ENCODE measurements at regions not wholly inside any gene's neighbourhood (a gene's known extent, or its start where the extent isn't known, plus 50 kb on each side); places are given as distances from the start of the nearest gene placed in this dataset.

GRCh38 chr13:110797230-110797877 is 83.9 kb downstream of the ING1 start:
- no peak for DNase-seq (ENCODE audit: low spot score)
- H3K36me3 Mint-ChIP-seq (ENCODE audit: low read depth): peaks cover 2% of the 10 kb centered on the region
- peaks cover 10% of the 10 kb centered on the region for H3K4me1 Mint-ChIP-seq (ENCODE audit: low read depth)
- no peak overlapping the region for H3K27ac Mint-ChIP-seq
- no peak overlapping the region for H3K4me3 Mint-ChIP-seq
- peaks cover 26% of the 10 kb centered on the region for H3K27me3 Mint-ChIP-seq (ENCODE audit: insufficient read depth)
- intact Hi-C loops (cut with micrococcal nuclease): no loop called here
- peaks cover 4% of the 10 kb centered on the region for H3K9me3 Mint-ChIP-seq

- peaks cover 26% of the 10 kb centered on the region for H3K27me3 Mint-ChIP-seq (ENCODE audit: insufficient read depth)
- H3K9me3 Mint-ChIP-seq: no peaks in the 10 kb centered on the region
- H3K4me1 Mint-ChIP-seq (ENCODE audit: low read depth): peaks cover 10% of the 10 kb centered on the region
- H3K36me3 Mint-ChIP-seq (ENCODE audit: low read depth): peaks cover 2% of the 10 kb centered on the region
- no peak for DNase-seq (ENCODE audit: low spot score)
- H3K4me3 Mint-ChIP-seq: no peak overlapping the region
- no peak overlapping the region for H3K27ac Mint-ChIP-seq
- intact Hi-C loops (cut with micrococcal nuclease): no loop called here
Observed at GRCh38 chr13:110798081-110798994, 84.8 kb downstream of the ING1 start.

- H3K27ac Mint-ChIP-seq: no peak overlapping the region
- peaks cover 30% of the 10 kb centered on the region for H3K27me3 Mint-ChIP-seq (ENCODE audit: insufficient read depth)
- DNase-seq (ENCODE audit: low spot score): no peak
- no peaks in the 10 kb centered on the region for H3K9me3 Mint-ChIP-seq
- peak overlapping the region; percentile 24 for H3K4me3 Mint-ChIP-seq
- intact Hi-C loops (cut with micrococcal nuclease): no loop called here
- peaks cover 2% of the 10 kb centered on the region for H3K36me3 Mint-ChIP-seq (ENCODE audit: low read depth)
- peaks cover 10% of the 10 kb centered on the region for H3K4me1 Mint-ChIP-seq (ENCODE audit: low read depth)
Observed at GRCh38 chr13:110799246-110800236, 86.0 kb downstream of the ING1 start.

GRCh38 chr13:110801044-110801443 is 87.5 kb downstream of the ING1 start:
- Mint-ChIP-seq H3K9me3 (no peaks in the 10 kb centered on the region), H3K4me3 (no peak overlapping the region), H3K4me1 (ENCODE audit: low read depth) (peaks cover 10% of the 10 kb centered on the region), H3K27ac (no peak overlapping the region), H3K36me3 (ENCODE audit: low read depth) (peaks cover 2% of the 10 kb centered on the region), H3K27me3 (ENCODE audit: insufficient read depth) (peaks cover 31% of the 10 kb centered on the region)
- intact Hi-C loops (cut with micrococcal nuclease): no loop called here
- no peak for DNase-seq (ENCODE audit: low spot score)

- H3K27ac Mint-ChIP-seq: no peak overlapping the region
- peaks cover 31% of the 10 kb centered on the region for H3K27me3 Mint-ChIP-seq (ENCODE audit: insufficient read depth)
- H3K4me3 Mint-ChIP-seq: no peak overlapping the region
- peaks cover 10% of the 10 kb centered on the region for H3K4me1 Mint-ChIP-seq (ENCODE audit: low read depth)
- H3K9me3 Mint-ChIP-seq: no peaks in the 10 kb centered on the region
- intact Hi-C loops (cut with micrococcal nuclease): no loop called here
- H3K36me3 Mint-ChIP-seq (ENCODE audit: low read depth): peaks cover 2% of the 10 kb centered on the region
- DNase-seq (ENCODE audit: low spot score): no peak
Observed at GRCh38 chr13:110802260-110802659, 88.8 kb downstream of the ING1 start.

- Mint-ChIP-seq H3K36me3 (ENCODE audit: low read depth) (no peaks in the 10 kb centered on the region), H3K9me3 (no peaks in the 10 kb centered on the region), H3K27me3 (ENCODE audit: insufficient read depth) (peaks cover 17% of the 10 kb centered on the region), H3K4me1 (ENCODE audit: low read depth) (no peaks in the 10 kb centered on the region), H3K4me3 (no peak overlapping the region), H3K27ac (no peak overlapping the region)
- no peak for DNase-seq (ENCODE audit: low spot score)
- intact Hi-C loops (cut with micrococcal nuclease): no loop called here
Observed at GRCh38 chr13:110806636-110807035, 93.1 kb downstream of the ING1 start.

- Mint-ChIP-seq H3K27me3 (ENCODE audit: insufficient read depth) (peaks cover 21% of the 10 kb centered on the region), H3K4me3 (no peak overlapping the region), H3K4me1 (ENCODE audit: low read depth) (no peaks in the 10 kb centered on the region), H3K9me3 (no peaks in the 10 kb centered on the region), H3K36me3 (ENCODE audit: low read depth) (no peaks in the 10 kb centered on the region), H3K27ac (no peak overlapping the region)
- no peak for DNase-seq (ENCODE audit: low spot score)
- intact Hi-C loops (cut with micrococcal nuclease): no loop called here
Observed at GRCh38 chr13:110807546-110807945, 94.0 kb downstream of the ING1 start.

GRCh38 chr13:110808138-110808537 is 94.6 kb downstream of the ING1 start:
- DNase-seq (ENCODE audit: low spot score): no peak
- H3K36me3 Mint-ChIP-seq (ENCODE audit: low read depth): no peaks in the 10 kb centered on the region
- H3K27me3 Mint-ChIP-seq (ENCODE audit: insufficient read depth): peaks cover 22% of the 10 kb centered on the region
- H3K9me3 Mint-ChIP-seq: no peaks in the 10 kb centered on the region
- no peaks in the 10 kb centered on the region for H3K4me1 Mint-ChIP-seq (ENCODE audit: low read depth)
- no peak overlapping the region for H3K27ac Mint-ChIP-seq
- H3K4me3 Mint-ChIP-seq: no peak overlapping the region
- intact Hi-C loops (cut with micrococcal nuclease): no loop called here

- no peak for DNase-seq (ENCODE audit: low spot score)
- intact Hi-C loops (cut with micrococcal nuclease): no loop called here
- no peak overlapping the region for H3K27ac Mint-ChIP-seq
- H3K4me1 Mint-ChIP-seq (ENCODE audit: low read depth): no peaks in the 10 kb centered on the region
- no peak overlapping the region for H3K4me3 Mint-ChIP-seq
- peaks cover 19% of the 10 kb centered on the region for H3K27me3 Mint-ChIP-seq (ENCODE audit: insufficient read depth)
- H3K36me3 Mint-ChIP-seq (ENCODE audit: low read depth): no peaks in the 10 kb centered on the region
- H3K9me3 Mint-ChIP-seq: no peaks in the 10 kb centered on the region
Observed at GRCh38 chr13:110809871-110810486, 96.5 kb downstream of the ING1 start.

- H3K27ac Mint-ChIP-seq: no peak overlapping the region
- no peaks in the 10 kb centered on the region for H3K9me3 Mint-ChIP-seq
- no peak overlapping the region for H3K4me3 Mint-ChIP-seq
- no peaks in the 10 kb centered on the region for H3K36me3 Mint-ChIP-seq (ENCODE audit: low read depth)
- intact Hi-C loops (cut with micrococcal nuclease): no loop called here
- H3K27me3 Mint-ChIP-seq (ENCODE audit: insufficient read depth): peaks cover 21% of the 10 kb centered on the region
- no peak for DNase-seq (ENCODE audit: low spot score)
- no peaks in the 10 kb centered on the region for H3K4me1 Mint-ChIP-seq (ENCODE audit: low read depth)
Observed at GRCh38 chr13:110811008-110811720, 97.7 kb downstream of the ING1 start.

- Mint-ChIP-seq H3K4me3 (no peak overlapping the region), H3K4me1 (ENCODE audit: low read depth) (no peaks in the 10 kb centered on the region), H3K9me3 (no peaks in the 10 kb centered on the region), H3K27me3 (ENCODE audit: insufficient read depth) (peaks cover 21% of the 10 kb centered on the region), H3K36me3 (ENCODE audit: low read depth) (no peaks in the 10 kb centered on the region), H3K27ac (no peak overlapping the region)
- DNase-seq (ENCODE audit: low spot score): no peak
- intact Hi-C loops (cut with micrococcal nuclease): no loop called here
Observed at GRCh38 chr13:110811771-110812120, 98.2 kb downstream of the ING1 start.
